Adipocyte (in vitro differentiated cells): ENCODE measurements at regions not wholly inside any gene's neighbourhood (a gene's known extent, or its start where the extent isn't known, plus 50 kb on each side); places are given as distances from the start of the nearest gene placed in this dataset.
"Not testable (repeated sequence)": the region's sequence is repeated elsewhere in the genome, so short reads cannot be mapped to it uniquely, and the experiment has no call there.

Experiments used
- DNase-seq: peaks from one replicate; pipeline ENCODE4 v3.0.0-alpha.2; 2015; ENCODE audit warnings: low read depth
- H3K27me3 ChIP-seq: replicated peaks from 2 replicates; pipeline ENCODE4 v1.7.0; 2013; ENCODE audit warnings: mild to moderate bottlenecking, low read length, moderate library complexity; ENCODE audit not compliant: control insufficient read depth, insufficient read depth
- H3K36me3 ChIP-seq: 2 replicates; pipeline ENCODE4 v1.7.0; 2013; ENCODE audit warnings: low read length, mild to moderate bottlenecking, moderate library complexity; ENCODE audit not compliant: control insufficient read depth, insufficient read depth, severe bottlenecking
- H3K4me1 ChIP-seq: 2 replicates; pipeline ENCODE4 v1.7.0; 2013; ENCODE audit warnings: mild to moderate bottlenecking, low read length, moderate library complexity; ENCODE audit not compliant: control insufficient read depth, insufficient read depth
- H3K4me3 ChIP-seq: 2 replicates; pipeline ENCODE4 v1.7.0; 2013; ENCODE audit warnings: mild to moderate bottlenecking, low read length, moderate library complexity
- H3K9ac ChIP-seq: 2 replicates; pipeline ENCODE4 v1.7.0; 2013; ENCODE audit warnings: mild to moderate bottlenecking, low read length, moderate library complexity
- H3K9me3 ChIP-seq: 2 replicates; pipeline ENCODE4 v1.7.0; 2013; ENCODE audit warnings: mild to moderate bottlenecking, low read length, moderate library complexity; ENCODE audit not compliant: control insufficient read depth

GRCh38 chr20:30594112-30594511, 663.4 kb upstream of the DEFB115 start:
- Histone ChIP-seq H3K9ac (no peak overlapping the region), H3K36me3 (no peaks in the 10 kb centered on the region), H3K27me3 (no peaks in the 10 kb centered on the region), H3K4me3 (no peak overlapping the region), H3K4me1 (no peaks in the 10 kb centered on the region), H3K9me3 (no peaks in the 10 kb centered on the region)
- no peak for DNase-seq

GRCh38 chr20:30595698-30596097, 661.8 kb upstream of the DEFB115 start:
- no peaks in the 10 kb centered on the region for H3K36me3 ChIP-seq

GRCh38 chr20:30597429-30597828, 660.0 kb upstream of the DEFB115 start:
- not testable (repeated sequence) for H3K9ac ChIP-seq, H3K27me3 ChIP-seq, H3K9me3 ChIP-seq, H3K4me3 ChIP-seq, DNase-seq, H3K4me1 ChIP-seq, H3K36me3 ChIP-seq

More at GRCh38 chr20:30595698-30596097, 661.8 kb upstream of the DEFB115 start:
- DNase-seq = no peak
- Histone ChIP-seq H3K9ac (no peak overlapping the region), H3K4me3 (no peak overlapping the region), H3K9me3 (no peaks in the 10 kb centered on the region), H3K27me3 (no peaks in the 10 kb centered on the region), H3K4me1 (no peaks in the 10 kb centered on the region)

- DNase-seq = no peak
- no peak overlapping the region for H3K9ac ChIP-seq
- no peaks in the 10 kb centered on the region for H3K27me3 ChIP-seq
- H3K4me3 ChIP-seq = no peak overlapping the region
- no peaks in the 10 kb centered on the region for H3K36me3 ChIP-seq
- no peaks in the 10 kb centered on the region for H3K4me1 ChIP-seq
- H3K9me3 ChIP-seq = no peaks in the 10 kb centered on the region
Observed at GRCh38 chr20:30598460-30599230, 658.8 kb upstream of the DEFB115 start.

GRCh38 chr20:30599990-30600389, 657.5 kb upstream of the DEFB115 start:
- Histone ChIP-seq H3K4me3 (no peak overlapping the region), H3K27me3 (no peaks in the 10 kb centered on the region), H3K4me1 (no peaks in the 10 kb centered on the region), H3K36me3 (no peaks in the 10 kb centered on the region), H3K9me3 (no peaks in the 10 kb centered on the region), H3K9ac (no peak overlapping the region)
- DNase-seq = no peak

GRCh38 chr20:30601974-30602373, 655.5 kb upstream of the DEFB115 start:
- no peaks in the 10 kb centered on the region for H3K27me3 ChIP-seq
- no peak overlapping the region for H3K9ac ChIP-seq
- H3K9me3 ChIP-seq = peaks cover 16% of the 10 kb centered on the region
- no peak for DNase-seq
- H3K4me1 ChIP-seq = no peaks in the 10 kb centered on the region
- no peak overlapping the region for H3K4me3 ChIP-seq
- H3K36me3 ChIP-seq = no peaks in the 10 kb centered on the region

- Histone ChIP-seq H3K36me3 (no peaks in the 10 kb centered on the region), H3K9ac (no peak overlapping the region), H3K4me3 (no peak overlapping the region), H3K4me1 (no peaks in the 10 kb centered on the region), H3K9me3 (peaks cover 21% of the 10 kb centered on the region), H3K27me3 (no peaks in the 10 kb centered on the region)
- DNase-seq = no peak
Observed at GRCh38 chr20:30602424-30602823, 655.0 kb upstream of the DEFB115 start.

GRCh38 chr20:30606990-30607389, 650.5 kb upstream of the DEFB115 start:
- Histone ChIP-seq H3K27me3 (no peaks in the 10 kb centered on the region), H3K9ac (no peak overlapping the region), H3K4me1 (no peaks in the 10 kb centered on the region), H3K9me3 (peaks cover 32% of the 10 kb centered on the region), H3K36me3 (no peaks in the 10 kb centered on the region), H3K4me3 (no peak overlapping the region)
- DNase-seq = no peak

- DNase-seq = no peak
- no peak overlapping the region for H3K9ac ChIP-seq
- H3K36me3 ChIP-seq = no peaks in the 10 kb centered on the region
- H3K4me1 ChIP-seq = no peaks in the 10 kb centered on the region
- peaks cover 32% of the 10 kb centered on the region for H3K9me3 ChIP-seq
- H3K27me3 ChIP-seq = no peaks in the 10 kb centered on the region
- no peak overlapping the region for H3K4me3 ChIP-seq
Observed at GRCh38 chr20:30610029-30610693, 647.3 kb upstream of the DEFB115 start.

GRCh38 chr20:30610751-30611150, 646.7 kb upstream of the DEFB115 start:
- no peak for DNase-seq
- H3K9me3 ChIP-seq = peaks cover 28% of the 10 kb centered on the region
- H3K27me3 ChIP-seq = no peaks in the 10 kb centered on the region
- no peaks in the 10 kb centered on the region for H3K36me3 ChIP-seq
- H3K9ac ChIP-seq = no peak overlapping the region
- no peak overlapping the region for H3K4me3 ChIP-seq
- no peaks in the 10 kb centered on the region for H3K4me1 ChIP-seq

- DNase-seq = no peak
- Histone ChIP-seq H3K9ac (no peak overlapping the region), H3K9me3 (peaks cover 22% of the 10 kb centered on the region), H3K27me3 (no peaks in the 10 kb centered on the region), H3K36me3 (no peaks in the 10 kb centered on the region), H3K4me1 (no peaks in the 10 kb centered on the region), H3K4me3 (no peak overlapping the region)
Observed at GRCh38 chr20:30611239-30611984, 646.1 kb upstream of the DEFB115 start.
